GM19463 (cell line): ENCODE measurements at regions not wholly inside any gene's neighbourhood (a gene's known extent, or its start where the extent isn't known, plus 50 kb on each side); places are given as distances from the start of the nearest gene placed in this dataset.
"Not testable (repeated sequence)": the region's sequence is repeated elsewhere in the genome, so short reads cannot be mapped to it uniquely, and the experiment has no call there.

Experiments
- ATAC-seq: cut with Tn5 transposase; IDR thresholded peaks from one replicate; pipeline ENCODE4 v1.9.1; 2021; ENCODE audit warnings: mild to moderate bottlenecking, moderate library complexity; ENCODE audit not compliant: unreplicated experiment

GRCh38 chr14:106398931-106399331 lies 872.5 kb downstream of the TMEM121 start:
- not testable (repeated sequence) for ATAC-seq

- not testable (repeated sequence) for ATAC-seq
Observed at GRCh38 chr14:106401316-106401715, 874.9 kb downstream of the TMEM121 start.

- not testable (repeated sequence) for ATAC-seq
Observed at GRCh38 chr14:106410229-106410628, 883.8 kb downstream of the TMEM121 start.

GRCh38 chr14:106414464-106414863 lies 888.1 kb downstream of the TMEM121 start:
- ATAC-seq: no peak

GRCh38 chr14:106417224-106418049 lies 891.1 kb downstream of the TMEM121 start:
- peak; percentile 85 for ATAC-seq

GRCh38 chr14:106419376-106419965 lies 893.1 kb downstream of the TMEM121 start:
- no peak for ATAC-seq

- ATAC-seq: peak; percentile 42
Observed at GRCh38 chr14:106421431-106422033, 895.1 kb downstream of the TMEM121 start.

- no peak for ATAC-seq
Observed at GRCh38 chr14:106422066-106422465, 895.7 kb downstream of the TMEM121 start.

GRCh38 chr14:106425150-106425549 lies 898.8 kb downstream of the TMEM121 start:
- ATAC-seq: not testable (repeated sequence)

GRCh38 chr14:106436310-106436905 lies 910.0 kb downstream of the TMEM121 start:
- ATAC-seq: no peak

GRCh38 chr14:106442857-106443256 lies 916.5 kb downstream of the TMEM121 start:
- ATAC-seq: no peak

- no peak for ATAC-seq
Observed at GRCh38 chr14:106455026-106455425, 928.6 kb downstream of the TMEM121 start.

- no peak for ATAC-seq
Observed at GRCh38 chr14:106459971-106460730, 933.8 kb downstream of the TMEM121 start.

GRCh38 chr14:106460916-106461315 lies 934.5 kb downstream of the TMEM121 start:
- ATAC-seq: no peak

- not testable (repeated sequence) for ATAC-seq
Observed at GRCh38 chr14:106466483-106466882, 940.1 kb downstream of the TMEM121 start.

- not testable (repeated sequence) for ATAC-seq
Observed at GRCh38 chr14:106468869-106469268, 942.5 kb downstream of the TMEM121 start.

GRCh38 chr14:106470028-106470427 lies 943.6 kb downstream of the TMEM121 start:
- not testable (repeated sequence) for ATAC-seq

GRCh38 chr14:106474261-106475028 lies 948.1 kb downstream of the TMEM121 start:
- ATAC-seq: not testable (repeated sequence)

GRCh38 chr14:106475214-106475613 lies 948.8 kb downstream of the TMEM121 start:
- ATAC-seq: not testable (repeated sequence)

- ATAC-seq: not testable (repeated sequence)
Observed at GRCh38 chr14:106477600-106477999, 951.2 kb downstream of the TMEM121 start.
